Fibroblast of pulmonary artery (primary cell): ENCODE measurements at regions not wholly inside any gene's neighbourhood (a gene's known extent, or its start where the extent isn't known, plus 50 kb on each side); places are given as distances from the start of the nearest gene placed in this dataset.

Experiments used
- DNase-seq: peaks from one replicate; pipeline ENCODE4 v3.0.0-alpha.2; 2010; ENCODE audit warnings: low read depth
- H3K4me3 ChIP-seq: replicated peaks from 2 replicates; pipeline ENCODE4 v1.5.1; 2011; ENCODE audit warnings: low read depth, mild to moderate bottlenecking, control low read depth, low read length, moderate library complexity
- TF ChIP-seq, protein P1 (sequence below): IDR thresholded peaks from 2 replicates; pipeline ENCODE4 v1.5.1; 2011; ENCODE audit warnings: mild to moderate bottlenecking, control low read depth, low read length, inconsistent platforms; ENCODE audit errors: missing control alignments

DNA sequence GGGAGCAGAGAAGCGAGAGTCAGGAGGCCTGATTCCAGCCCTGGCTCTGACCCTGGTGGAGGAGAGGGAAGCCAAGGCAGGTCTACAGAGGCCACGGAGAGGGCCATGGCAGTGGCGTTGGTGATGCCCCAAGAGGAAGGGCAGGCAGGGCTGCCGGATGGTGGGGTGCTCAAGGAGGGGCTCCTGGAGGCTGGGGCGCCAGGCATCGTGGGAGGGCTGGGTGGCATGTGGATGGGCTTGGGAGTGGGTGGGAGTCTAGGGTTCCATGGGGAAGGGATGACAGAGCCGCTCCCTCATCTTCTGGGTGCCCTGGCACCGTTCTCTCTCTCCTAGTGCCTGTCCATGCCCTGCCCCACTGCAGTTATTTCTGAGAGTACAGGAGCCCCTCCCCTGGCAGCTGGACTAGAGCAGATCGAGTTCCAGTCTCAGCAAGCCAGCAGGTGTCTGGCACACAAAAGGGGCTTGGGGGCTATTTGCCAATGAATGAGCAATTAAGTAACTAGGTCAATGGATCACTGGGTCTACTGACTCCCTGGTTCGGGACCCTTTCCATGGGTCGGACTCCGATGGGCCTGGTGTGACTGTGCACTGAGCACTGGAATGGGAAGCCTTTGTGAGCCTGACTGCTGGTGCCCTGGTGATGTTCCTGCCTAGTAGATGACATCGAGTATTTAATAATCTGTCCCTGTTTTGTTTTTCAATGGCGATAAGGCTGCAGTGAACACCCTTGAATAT, 570.0 kb downstream of the TBC1D22A start:
- H3K4me3 ChIP-seq: no peak overlapping the region
- TF ChIP-seq, protein P1, sequence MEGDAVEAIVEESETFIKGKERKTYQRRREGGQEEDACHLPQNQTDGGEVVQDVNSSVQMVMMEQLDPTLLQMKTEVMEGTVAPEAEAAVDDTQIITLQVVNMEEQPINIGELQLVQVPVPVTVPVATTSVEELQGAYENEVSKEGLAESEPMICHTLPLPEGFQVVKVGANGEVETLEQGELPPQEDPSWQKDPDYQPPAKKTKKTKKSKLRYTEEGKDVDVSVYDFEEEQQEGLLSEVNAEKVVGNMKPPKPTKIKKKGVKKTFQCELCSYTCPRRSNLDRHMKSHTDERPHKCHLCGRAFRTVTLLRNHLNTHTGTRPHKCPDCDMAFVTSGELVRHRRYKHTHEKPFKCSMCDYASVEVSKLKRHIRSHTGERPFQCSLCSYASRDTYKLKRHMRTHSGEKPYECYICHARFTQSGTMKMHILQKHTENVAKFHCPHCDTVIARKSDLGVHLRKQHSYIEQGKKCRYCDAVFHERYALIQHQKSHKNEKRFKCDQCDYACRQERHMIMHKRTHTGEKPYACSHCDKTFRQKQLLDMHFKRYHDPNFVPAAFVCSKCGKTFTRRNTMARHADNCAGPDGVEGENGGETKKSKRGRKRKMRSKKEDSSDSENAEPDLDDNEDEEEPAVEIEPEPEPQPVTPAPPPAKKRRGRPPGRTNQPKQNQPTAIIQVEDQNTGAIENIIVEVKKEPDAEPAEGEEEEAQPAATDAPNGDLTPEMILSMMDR: no peak
- no peak for DNase-seq

DNA sequence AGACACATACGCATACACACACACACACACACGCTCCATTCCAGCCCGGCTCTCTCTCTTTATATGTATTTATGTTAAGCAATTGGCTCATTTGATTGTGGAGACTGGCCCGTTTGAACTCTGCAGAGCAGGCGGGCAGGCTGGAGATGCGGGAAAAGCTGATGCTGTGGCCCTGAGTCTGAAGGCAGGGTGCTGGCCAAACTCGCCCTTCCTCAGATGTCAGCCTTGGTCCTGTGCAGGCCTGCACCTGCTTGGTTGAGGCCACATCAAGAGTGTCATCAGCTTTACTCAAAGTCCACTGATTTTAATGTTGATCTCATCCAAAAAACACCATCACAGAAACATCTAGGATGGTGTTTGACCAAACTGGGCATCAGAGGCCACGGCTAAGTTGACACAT, 569.3 kb downstream of the TBC1D22A start:
- DNase-seq: no peak
- no peak overlapping the region for H3K4me3 ChIP-seq
- TF ChIP-seq, protein P1: no peak

DNA sequence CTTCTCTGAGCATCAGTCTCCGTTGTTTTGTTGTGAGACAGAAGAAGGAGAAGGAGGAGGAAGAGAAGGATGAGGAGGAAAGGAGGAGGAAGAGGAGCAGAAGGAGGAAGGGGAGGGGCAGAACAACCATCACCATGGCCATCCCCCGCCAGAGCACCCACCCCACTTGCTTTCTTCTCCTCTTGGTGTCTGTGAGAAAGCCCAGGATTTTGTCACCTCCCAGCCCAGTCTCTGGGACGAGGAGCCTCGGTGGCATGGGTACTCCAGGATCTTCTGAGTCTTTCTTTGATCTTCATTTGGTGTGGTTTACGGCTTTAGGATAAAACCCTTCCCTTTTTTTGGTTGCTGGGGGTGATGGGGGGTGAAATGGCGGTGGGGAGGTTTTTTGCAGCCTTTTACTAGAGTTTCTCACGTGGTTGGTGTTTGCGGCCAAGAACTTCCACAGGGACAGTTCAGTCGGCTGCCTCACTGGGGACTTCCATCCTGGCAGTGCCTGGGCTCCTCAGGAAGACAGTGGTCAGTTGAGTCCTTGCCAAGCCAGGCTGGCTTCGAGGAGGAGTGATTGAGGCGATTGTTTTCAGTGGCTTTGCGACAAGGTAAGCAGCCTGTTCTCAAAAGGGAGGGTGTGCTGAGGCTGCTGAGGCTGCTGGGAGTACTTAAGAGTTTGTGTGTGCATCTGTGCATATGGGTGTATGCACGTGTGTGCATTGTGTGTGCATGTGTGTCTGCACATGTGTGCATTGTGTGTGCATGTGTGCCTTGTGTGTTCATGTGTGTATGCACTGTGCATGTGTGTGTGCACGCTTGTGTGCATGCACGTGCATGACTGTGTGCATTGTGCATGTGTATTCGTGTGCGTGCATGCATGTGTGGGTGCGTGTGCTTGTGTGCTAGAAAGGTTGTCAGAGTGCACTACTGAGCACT, 567.5 kb downstream of the TBC1D22A start:
- H3K4me3 ChIP-seq: no peak overlapping the region
- DNase-seq: no peak
- TF ChIP-seq, protein P1: no peak

DNA sequence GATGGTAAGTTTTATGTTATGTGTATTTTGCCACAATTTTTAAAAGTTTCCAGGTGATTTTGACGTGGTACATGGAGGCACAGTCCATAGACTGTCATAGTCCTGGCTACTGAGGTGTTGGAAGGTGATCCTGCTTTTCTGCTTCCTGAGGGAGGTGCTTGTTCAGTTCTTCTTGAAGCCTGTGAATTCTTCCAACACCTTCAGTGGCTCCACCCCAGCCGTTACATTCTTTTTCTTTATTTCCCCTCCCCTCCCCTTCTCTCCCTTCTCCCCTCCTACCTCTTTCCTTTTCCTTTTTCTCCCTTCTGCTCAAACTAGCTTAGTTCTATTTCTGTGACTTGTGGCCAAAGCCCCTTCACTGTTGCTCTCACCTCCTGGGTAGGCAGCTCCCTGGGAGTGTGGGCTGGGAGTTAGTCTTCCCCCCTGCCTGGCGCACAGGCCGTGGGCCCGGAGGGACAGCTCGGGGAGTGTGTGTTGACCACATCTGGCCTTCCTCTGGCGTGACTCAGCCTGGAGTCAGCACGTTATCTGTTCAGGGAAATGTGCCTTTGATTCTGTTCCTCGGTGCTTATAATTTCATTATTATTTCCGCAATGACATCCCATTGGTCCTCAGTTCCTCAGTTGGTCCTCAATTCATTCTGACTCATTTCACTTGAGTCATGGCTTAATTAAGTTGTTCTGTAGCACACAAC, 566.2 kb downstream of the TBC1D22A start:
- peak; percentile 96 for DNase-seq
- TF ChIP-seq, protein P1: no peak
- no peak overlapping the region for H3K4me3 ChIP-seq

DNA sequence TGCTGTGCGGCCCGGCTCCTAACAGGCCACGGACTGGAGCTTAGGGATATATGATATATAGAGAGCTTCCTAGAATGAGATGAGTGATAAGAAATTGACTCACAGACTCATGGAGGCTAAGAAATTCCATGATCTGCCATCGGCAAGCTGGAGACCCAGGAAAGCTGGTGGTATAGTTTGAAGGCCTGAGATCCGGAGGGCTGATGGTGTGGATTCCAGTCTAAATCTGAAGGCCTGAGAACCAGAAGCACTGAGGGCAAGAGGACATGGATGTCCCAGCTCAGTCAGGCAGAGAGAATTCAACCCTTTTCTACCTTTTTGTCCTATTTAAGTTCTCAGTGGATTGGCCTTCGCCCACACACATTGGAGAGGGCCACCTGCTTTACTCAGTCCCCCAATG, 564.8 kb downstream of the TBC1D22A start:
- TF ChIP-seq, protein P1: no peak
- H3K4me3 ChIP-seq: no peak overlapping the region
- no peak for DNase-seq

DNA sequence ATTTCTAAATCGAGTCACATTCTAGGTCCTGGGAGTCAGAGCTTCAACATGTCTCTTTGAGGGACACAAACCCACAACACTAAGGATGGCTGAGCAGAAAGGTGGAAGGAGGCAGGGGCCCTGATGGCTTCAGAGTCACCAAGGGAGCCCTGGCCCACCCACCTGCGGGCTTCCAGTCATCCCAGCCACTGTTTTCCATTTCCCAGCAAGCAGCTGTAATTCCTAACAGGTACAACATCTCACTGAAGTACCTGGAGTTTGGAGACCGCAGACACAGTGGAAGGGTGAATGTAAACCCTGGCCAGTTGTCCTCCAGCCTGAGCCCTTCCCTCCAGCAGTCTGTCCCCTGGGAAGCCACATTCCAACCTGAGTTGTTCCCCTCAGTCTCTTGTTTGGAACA, 562.8 kb downstream of the TBC1D22A start:
- H3K4me3 ChIP-seq: no peak overlapping the region
- DNase-seq: no peak
- TF ChIP-seq, protein P1: no peak
